IMR-90 (cell line): ENCODE measurements at regions not wholly inside any gene's neighbourhood (a gene's known extent, or its start where the extent isn't known, plus 50 kb on each side); places are given as distances from the start of the nearest gene placed in this dataset.

Source experiments
- BHLHE40 ChIP-seq: fragments of 150-350 bp; IDR thresholded peaks from 2 replicates; pipeline ENCODE4 v1.6.1; 2016; ENCODE audit warnings: mild to moderate bottlenecking, low read depth, low read length
- CEBPB ChIP-seq: IDR thresholded peaks from 2 replicates; pipeline ENCODE4 v1.6.1; 2012; ENCODE audit warnings: low read depth, low read length, improper control_type of control experiment
- CHD1 ChIP-seq: IDR thresholded peaks from 2 replicates; pipeline ENCODE4 v1.6.1; 2012; ENCODE audit warnings: low read depth, low read length, improper control_type of control experiment
- CTCF ChIP-seq: conservative IDR thresholded peaks from 2 replicates; pipeline ENCODE4 v1.5.1; 2012; ENCODE audit warnings: mild to moderate bottlenecking, low read depth, low read length, improper control_type of control experiment
- ELK1 ChIP-seq: fragments of 150-350 bp; IDR thresholded peaks from 2 replicates; pipeline ENCODE4 v1.6.1; 2016; ENCODE audit warnings: low read depth, mild to moderate bottlenecking, low read length, moderate library complexity, borderline replicate concordance
- NFE2L2 ChIP-seq: fragments of 150-350 bp; IDR thresholded peaks from 2 replicates; pipeline ENCODE4 v1.6.1; 2016; ENCODE audit warnings: low read depth, mild to moderate bottlenecking, low read length
- POLR2A ChIP-seq: IDR thresholded peaks from 2 replicates; pipeline ENCODE4 v1.6.1; 2012; ENCODE audit warnings: mild to moderate bottlenecking, low read depth, low read length
- RAD21 ChIP-seq: IDR thresholded peaks from 2 replicates; pipeline ENCODE4 v1.6.1; 2012; ENCODE audit warnings: low read length, improper control_type of control experiment
- USF2 ChIP-seq: fragments of 150-350 bp; IDR thresholded peaks from 2 replicates; pipeline ENCODE4 v1.6.1; 2017; ENCODE audit warnings: mild to moderate bottlenecking, antibody characterized with exemption, low read length, low read depth

GRCh38 chr3:173257797-173258196, 116.8 kb upstream of the SPATA16 start:
- TF ChIP-seq CTCF (no peak), BHLHE40 (no peak), USF2 (no peak), ELK1 (no peak), CHD1 (no peak), CEBPB (no peak), NFE2L2 (no peak), POLR2A (no peak), RAD21 (no peak)
